ENCODE measurements at regions not wholly inside any gene's neighbourhood (a gene's known extent, or its start where the extent isn't known, plus 50 kb on each side); places are given as distances from the start of the nearest gene placed in this dataset.

GRCh38 chr13:64234255-64234654 is 2818.6 kb upstream of the PCDH20 start:
- ATAC-seq (ENCODE audit: low FRiP score) (no peak), DNase-seq (ENCODE audit: low spot score) (no peak)
- no peak for TF ChIP-seq CTCF (IDR thresholded peaks at IDR 0.05)

GRCh38 chr13:64223016-64223415 is 2807.4 kb upstream of the PCDH20 start:
- ATAC-seq (ENCODE audit: low FRiP score) = no peak
- TF ChIP-seq CTCF (IDR thresholded peaks at IDR 0.05) = no peak
- no peak for DNase-seq (ENCODE audit: low spot score)

- no peak for TF ChIP-seq CTCF (IDR thresholded peaks at IDR 0.05)
- DNase-seq (ENCODE audit: low spot score) = no peak
- ATAC-seq (ENCODE audit: low FRiP score) = no peak
These were observed 2791.0 kb upstream of the PCDH20 start for GRCh38 chr13:64206430-64207225.

- DNase-seq (ENCODE audit: low spot score) (no peak), ATAC-seq (ENCODE audit: low FRiP score) (no peak)
- TF ChIP-seq CTCF (IDR thresholded peaks at IDR 0.05) = no peak
These were observed 2786.9 kb upstream of the PCDH20 start for GRCh38 chr13:64202517-64202916.

- DNase-seq (ENCODE audit: low spot score) = no peak
- TF ChIP-seq CTCF (IDR thresholded peaks at IDR 0.05) = no peak
These were observed 2781.6 kb upstream of the PCDH20 start for GRCh38 chr13:64197232-64197631.

GRCh38 chr13:64186503-64187250 is 2771.0 kb upstream of the PCDH20 start:
- no peak for DNase-seq (ENCODE audit: low spot score)
- no peak for ATAC-seq (ENCODE audit: low FRiP score)
- TF ChIP-seq CTCF (IDR thresholded peaks at IDR 0.05) = no peak

More at GRCh38 chr13:64197232-64197631, 2781.6 kb upstream of the PCDH20 start:
- ATAC-seq (ENCODE audit: low FRiP score) = no peak

Measured in omental fat pad (tissue), 3 donors.